ENCODE measurements at regions not wholly inside any gene's neighbourhood (a gene's known extent, or its start where the extent isn't known, plus 50 kb on each side); places are given as distances from the start of the nearest gene placed in this dataset.

- Histone ChIP-seq H3K4me3 (ENCODE audit: low read depth, low read length) (no peak overlapping the region), H2AFZ (ENCODE audit: low read length, unreplicated experiment) (no peak overlapping the region), H3K79me2 (ENCODE audit: control insufficient read depth, insufficient read depth, low read length, unreplicated experiment) (no peaks in the 10 kb centered on the region), H3K36me3 (ENCODE audit: insufficient read depth, low read length) (no peaks in the 10 kb centered on the region), H3K4me1 (ENCODE audit: control insufficient read depth, insufficient read depth, low read length, unreplicated experiment) (no peaks in the 10 kb centered on the region), H3K27me3 (ENCODE audit: insufficient read depth, low read length) (no peaks in the 10 kb centered on the region), H3K27ac (ENCODE audit: low read depth, low read length) (no peak overlapping the region)
These were observed 411.0 kb downstream of the LMO4 start for GRCh38 chr1:87739704-87740103.

GRCh38 chr1:87743256-87743655 is 414.6 kb downstream of the LMO4 start:
- Histone ChIP-seq H3K4me1 (ENCODE audit: control insufficient read depth, insufficient read depth, low read length, unreplicated experiment) (no peaks in the 10 kb centered on the region), H3K27me3 (ENCODE audit: insufficient read depth, low read length) (no peaks in the 10 kb centered on the region), H3K79me2 (ENCODE audit: control insufficient read depth, insufficient read depth, low read length, unreplicated experiment) (no peaks in the 10 kb centered on the region), H2AFZ (ENCODE audit: low read length, unreplicated experiment) (no peak overlapping the region), H3K4me3 (ENCODE audit: low read depth, low read length) (no peak overlapping the region), H3K27ac (ENCODE audit: low read depth, low read length) (no peak overlapping the region), H3K36me3 (ENCODE audit: insufficient read depth, low read length) (no peaks in the 10 kb centered on the region)

GRCh38 chr1:87744056-87744455 is 415.4 kb downstream of the LMO4 start:
- H3K4me1 ChIP-seq (ENCODE audit: control insufficient read depth, insufficient read depth, low read length, unreplicated experiment): no peaks in the 10 kb centered on the region
- H3K27ac ChIP-seq (ENCODE audit: low read depth, low read length): no peak overlapping the region
- no peaks in the 10 kb centered on the region for H3K36me3 ChIP-seq (ENCODE audit: insufficient read depth, low read length)
- no peaks in the 10 kb centered on the region for H3K27me3 ChIP-seq (ENCODE audit: insufficient read depth, low read length)
- no peak overlapping the region for H3K4me3 ChIP-seq (ENCODE audit: low read depth, low read length)
- no peaks in the 10 kb centered on the region for H3K79me2 ChIP-seq (ENCODE audit: control insufficient read depth, insufficient read depth, low read length, unreplicated experiment)
- no peak overlapping the region for H2AFZ ChIP-seq (ENCODE audit: low read length, unreplicated experiment)

GRCh38 chr1:87744763-87745162 is 416.1 kb downstream of the LMO4 start:
- Histone ChIP-seq H3K4me3 (ENCODE audit: low read depth, low read length) (no peak overlapping the region), H3K36me3 (ENCODE audit: insufficient read depth, low read length) (no peaks in the 10 kb centered on the region), H3K4me1 (ENCODE audit: control insufficient read depth, insufficient read depth, low read length, unreplicated experiment) (no peaks in the 10 kb centered on the region), H3K79me2 (ENCODE audit: control insufficient read depth, insufficient read depth, low read length, unreplicated experiment) (no peaks in the 10 kb centered on the region), H2AFZ (ENCODE audit: low read length, unreplicated experiment) (no peak overlapping the region), H3K27ac (ENCODE audit: low read depth, low read length) (no peak overlapping the region), H3K27me3 (ENCODE audit: insufficient read depth, low read length) (no peaks in the 10 kb centered on the region)

GRCh38 chr1:87753366-87753765 is 424.7 kb downstream of the LMO4 start:
- Histone ChIP-seq H2AFZ (ENCODE audit: low read length, unreplicated experiment) (no peak overlapping the region), H3K79me2 (ENCODE audit: control insufficient read depth, insufficient read depth, low read length, unreplicated experiment) (no peaks in the 10 kb centered on the region), H3K27ac (ENCODE audit: low read depth, low read length) (no peak overlapping the region), H3K27me3 (ENCODE audit: insufficient read depth, low read length) (no peaks in the 10 kb centered on the region), H3K4me3 (ENCODE audit: low read depth, low read length) (no peak overlapping the region), H3K36me3 (ENCODE audit: insufficient read depth, low read length) (no peaks in the 10 kb centered on the region), H3K4me1 (ENCODE audit: control insufficient read depth, insufficient read depth, low read length, unreplicated experiment) (no peaks in the 10 kb centered on the region)

- no peak overlapping the region for H2AFZ ChIP-seq (ENCODE audit: low read length, unreplicated experiment)
These were observed 425.5 kb downstream of the LMO4 start for GRCh38 chr1:87754139-87754538.

GRCh38 chr1:87757676-87758075 is 429.0 kb downstream of the LMO4 start:
- Histone ChIP-seq H3K79me2 (ENCODE audit: control insufficient read depth, insufficient read depth, low read length, unreplicated experiment) (no peaks in the 10 kb centered on the region), H3K27me3 (ENCODE audit: insufficient read depth, low read length) (no peaks in the 10 kb centered on the region), H2AFZ (ENCODE audit: low read length, unreplicated experiment) (no peak overlapping the region), H3K4me3 (ENCODE audit: low read depth, low read length) (no peak overlapping the region), H3K36me3 (ENCODE audit: insufficient read depth, low read length) (no peaks in the 10 kb centered on the region), H3K4me1 (ENCODE audit: control insufficient read depth, insufficient read depth, low read length, unreplicated experiment) (no peaks in the 10 kb centered on the region), H3K27ac (ENCODE audit: low read depth, low read length) (no peak overlapping the region)

More at GRCh38 chr1:87754139-87754538, 425.5 kb downstream of the LMO4 start:
- Histone ChIP-seq H3K27ac (ENCODE audit: low read depth, low read length) (no peak overlapping the region), H3K79me2 (ENCODE audit: control insufficient read depth, insufficient read depth, low read length, unreplicated experiment) (no peaks in the 10 kb centered on the region), H3K4me3 (ENCODE audit: low read depth, low read length) (no peak overlapping the region), H3K27me3 (ENCODE audit: insufficient read depth, low read length) (no peaks in the 10 kb centered on the region), H3K4me1 (ENCODE audit: control insufficient read depth, insufficient read depth, low read length, unreplicated experiment) (no peaks in the 10 kb centered on the region), H3K36me3 (ENCODE audit: insufficient read depth, low read length) (no peaks in the 10 kb centered on the region)

GRCh38 chr1:87759421-87760087 is 430.9 kb downstream of the LMO4 start:
- H2AFZ ChIP-seq (ENCODE audit: low read length, unreplicated experiment): no peak overlapping the region
- no peaks in the 10 kb centered on the region for H3K79me2 ChIP-seq (ENCODE audit: control insufficient read depth, insufficient read depth, low read length, unreplicated experiment)
- peaks cover 7% of the 10 kb centered on the region for H3K4me1 ChIP-seq (ENCODE audit: control insufficient read depth, insufficient read depth, low read length, unreplicated experiment)
- no peaks in the 10 kb centered on the region for H3K36me3 ChIP-seq (ENCODE audit: insufficient read depth, low read length)
- H3K27me3 ChIP-seq (ENCODE audit: insufficient read depth, low read length): no peaks in the 10 kb centered on the region
- H3K27ac ChIP-seq (ENCODE audit: low read depth, low read length): no peak overlapping the region
- H3K4me3 ChIP-seq (ENCODE audit: low read depth, low read length): no peak overlapping the region

- H3K27me3 ChIP-seq (ENCODE audit: insufficient read depth, low read length): no peaks in the 10 kb centered on the region
- peaks cover 10% of the 10 kb centered on the region for H3K4me1 ChIP-seq (ENCODE audit: control insufficient read depth, insufficient read depth, low read length, unreplicated experiment)
- H3K79me2 ChIP-seq (ENCODE audit: control insufficient read depth, insufficient read depth, low read length, unreplicated experiment): no peaks in the 10 kb centered on the region
- no peak overlapping the region for H2AFZ ChIP-seq (ENCODE audit: low read length, unreplicated experiment)
- H3K27ac ChIP-seq (ENCODE audit: low read depth, low read length): no peak overlapping the region
- H3K4me3 ChIP-seq (ENCODE audit: low read depth, low read length): no peak overlapping the region
- H3K36me3 ChIP-seq (ENCODE audit: insufficient read depth, low read length): no peaks in the 10 kb centered on the region
These were observed 431.5 kb downstream of the LMO4 start for GRCh38 chr1:87760155-87760554.

GRCh38 chr1:87760654-87761053 is 432.0 kb downstream of the LMO4 start:
- Histone ChIP-seq H3K4me3 (ENCODE audit: low read depth, low read length) (no peak overlapping the region), H3K79me2 (ENCODE audit: control insufficient read depth, insufficient read depth, low read length, unreplicated experiment) (no peaks in the 10 kb centered on the region), H2AFZ (ENCODE audit: low read length, unreplicated experiment) (no peak overlapping the region), H3K27ac (ENCODE audit: low read depth, low read length) (no peak overlapping the region), H3K27me3 (ENCODE audit: insufficient read depth, low read length) (no peaks in the 10 kb centered on the region), H3K4me1 (ENCODE audit: control insufficient read depth, insufficient read depth, low read length, unreplicated experiment) (peaks cover 15% of the 10 kb centered on the region), H3K36me3 (ENCODE audit: insufficient read depth, low read length) (no peaks in the 10 kb centered on the region)

- H3K27me3 ChIP-seq (ENCODE audit: insufficient read depth, low read length): no peaks in the 10 kb centered on the region
- no peaks in the 10 kb centered on the region for H3K36me3 ChIP-seq (ENCODE audit: insufficient read depth, low read length)
- H3K27ac ChIP-seq (ENCODE audit: low read depth, low read length): no peak overlapping the region
- H2AFZ ChIP-seq (ENCODE audit: low read length, unreplicated experiment): peak overlapping the region; percentile 84
- H3K79me2 ChIP-seq (ENCODE audit: control insufficient read depth, insufficient read depth, low read length, unreplicated experiment): no peaks in the 10 kb centered on the region
- peaks cover 27% of the 10 kb centered on the region for H3K4me1 ChIP-seq (ENCODE audit: control insufficient read depth, insufficient read depth, low read length, unreplicated experiment)
- H3K4me3 ChIP-seq (ENCODE audit: low read depth, low read length): no peak overlapping the region
These were observed 434.8 kb downstream of the LMO4 start for GRCh38 chr1:87763483-87763882.
